Suprapubic skin (tissue), 4 donors: ENCODE measurements at regions not wholly inside any gene's neighbourhood (a gene's known extent, or its start where the extent isn't known, plus 50 kb on each side); places are given as distances from the start of the nearest gene placed in this dataset.

Experiments
- DNase-seq, 2 donors: peaks; one replicate each; pipeline ENCODE4 v3.0.0-alpha.2; 2019; ENCODE audit warnings: low spot score in 2 of 2
- H3K27ac ChIP-seq: fragments of 200-600 bp; sonication (generic); one replicate; pipeline ENCODE4 v1.5.1; 2019
- H3K27me3 ChIP-seq: fragments of 200-600 bp; sonication (generic); one replicate; pipeline ENCODE4 v1.5.1; 2019
- H3K36me3 ChIP-seq: fragments of 200-600 bp; sonication (generic); one replicate; pipeline ENCODE4 v1.5.1; 2019
- H3K4me1 ChIP-seq: fragments of 200-600 bp; sonication (generic); one replicate; pipeline ENCODE4 v1.5.1; 2019
- H3K4me3 ChIP-seq: fragments of 200-600 bp; sonication (generic); one replicate; pipeline ENCODE4 v1.5.1; 2019; ENCODE audit warnings: mild to moderate bottlenecking
- H3K9me3 ChIP-seq: fragments of 200-600 bp; sonication (generic); one replicate; pipeline ENCODE4 v1.5.1; 2019
- CTCF ChIP-seq, 2 donors: fragments of 200-600 bp in 1 of 2; fragments of 450-650 bp in 1 of 2; sonication (generic) in 1 of 2; IDR thresholded peaks; one replicate each; pipeline ENCODE4 v1.5.1; 2016 to 2019; ENCODE audit warnings: antibody characterized with exemption in 2 of 2, mild to moderate bottlenecking in 1 of 2, moderate library complexity in 1 of 2
- EP300 ChIP-seq: sonication (generic); formaldehyde crosslinking; IDR thresholded peaks from one replicate; pipeline ENCODE4 v1.6.1; 2017; ENCODE audit warnings: antibody characterized with exemption
- POLR2A ChIP-seq, 2 donors: fragments of 450-650 bp; IDR thresholded peaks; one replicate each; pipeline ENCODE4 v1.6.1; 2017; ENCODE audit warnings: antibody characterized with exemption in 2 of 2, mild to moderate bottlenecking in 2 of 2, moderate library complexity in 2 of 2
- POLR2AphosphoS5 ChIP-seq, 3 donors: sonication (generic); formaldehyde crosslinking; IDR thresholded peaks; one replicate each; pipeline ENCODE4 v1.6.1; 2017; ENCODE audit warnings: antibody characterized with exemption in 3 of 3
- WGBS: methylation state at CpG from one replicate; pipeline ENCODE4 v1.1.5; 2018; 5-methylcytosine and 5-hydroxymethylcytosine counted together

- Histone ChIP-seq H3K4me1 (peaks cover 4% of the 10 kb centered on the region), H3K9me3 (no peaks in the 10 kb centered on the region), H3K36me3 (no peaks in the 10 kb centered on the region), H3K27ac (no peak overlapping the region), H3K27me3 (no peaks in the 10 kb centered on the region), H3K4me3 (no peak overlapping the region)
- no peak for DNase-seq
- TF ChIP-seq CTCF (IDR thresholded peaks at IDR 0.05), result no peak
- no peak for TF ChIP-seq POLR2AphosphoS5 (IDR thresholded peaks at IDR 0.05)
- TF ChIP-seq POLR2A (IDR thresholded peaks at IDR 0.05), result no peak
- no peak for TF ChIP-seq EP300
- 31% methylated on average over 10 of the region's 10 CpGs for WGBS
Measured at GRCh38 chr18:46278481-46279465, 174.6 kb downstream of the HAUS1 start.

- 92% methylated on average over 6 of the region's 6 CpGs for WGBS
- H3K27ac ChIP-seq, result no peak overlapping the region
- H3K4me3 ChIP-seq, result no peak overlapping the region
- H3K27me3 ChIP-seq, result no peaks in the 10 kb centered on the region
- TF ChIP-seq POLR2A (IDR thresholded peaks at IDR 0.05) (no peak), EP300 (no peak), POLR2AphosphoS5 (IDR thresholded peaks at IDR 0.05) (no peak), CTCF (IDR thresholded peaks at IDR 0.05) (no peak)
- no peaks in the 10 kb centered on the region for H3K9me3 ChIP-seq
- no peaks in the 10 kb centered on the region for H3K36me3 ChIP-seq
- no peak for DNase-seq
- peaks cover 4% of the 10 kb centered on the region for H3K4me1 ChIP-seq
Measured at GRCh38 chr18:46279673-46280072, 175.5 kb downstream of the HAUS1 start.

DNA sequence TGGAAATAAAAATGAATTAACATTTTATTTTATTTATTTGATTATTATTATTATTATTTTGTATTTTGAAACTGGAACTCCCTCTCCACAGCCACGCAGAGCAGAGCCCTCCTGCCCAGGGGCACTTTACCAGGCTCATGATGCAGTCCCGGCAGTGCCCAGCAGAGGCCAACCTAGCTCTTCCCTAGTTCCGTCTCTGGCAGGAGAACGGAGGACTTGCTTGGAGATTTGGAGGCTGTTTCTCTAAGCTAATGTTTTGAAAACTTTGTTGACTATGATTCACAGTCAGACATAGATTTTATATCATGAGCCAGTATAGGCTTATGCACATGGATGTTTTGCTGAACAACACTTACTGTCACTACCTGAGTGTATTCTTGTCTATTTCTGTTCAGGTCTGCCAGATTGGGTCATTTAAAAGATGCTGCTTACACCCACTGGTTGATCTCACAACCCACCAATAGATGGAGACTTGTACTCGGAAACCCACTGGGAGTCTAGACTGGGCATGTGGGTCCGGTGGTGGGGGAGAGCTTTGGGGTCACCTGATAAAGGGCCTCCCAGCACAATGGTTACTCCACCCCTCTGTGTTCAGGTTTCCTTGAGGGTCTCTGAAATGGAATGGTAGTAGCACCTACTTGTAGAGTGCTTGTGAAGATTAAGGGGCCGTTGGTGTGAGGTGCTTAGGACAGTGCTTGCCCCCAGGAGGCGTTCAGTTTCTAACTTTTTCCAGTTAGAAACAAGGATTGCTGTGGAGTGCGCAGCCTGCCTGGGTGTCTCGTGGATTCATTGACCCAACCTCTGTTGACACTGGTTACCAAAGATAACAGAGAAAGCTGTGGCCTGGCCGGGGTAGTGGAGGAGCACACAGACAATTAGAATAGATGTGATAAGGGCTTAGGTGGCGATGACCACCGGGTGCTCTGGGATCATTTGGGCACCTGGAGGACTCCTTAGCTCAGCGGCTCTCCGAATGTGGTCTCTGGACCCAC, 177.3 kb downstream of the HAUS1 start:
- Histone ChIP-seq H3K36me3 (no peaks in the 10 kb centered on the region), H3K4me1 (peaks cover 4% of the 10 kb centered on the region), H3K9me3 (no peaks in the 10 kb centered on the region), H3K4me3 (no peak overlapping the region), H3K27me3 (no peaks in the 10 kb centered on the region), H3K27ac (no peak overlapping the region)
- no peak for DNase-seq
- 48% methylated on average over 13 of the region's 15 CpGs for WGBS
- TF ChIP-seq POLR2A (IDR thresholded peaks at IDR 0.05) (no peak), CTCF (IDR thresholded peaks at IDR 0.05) (peak; percentile 56 to 89)

DNA sequence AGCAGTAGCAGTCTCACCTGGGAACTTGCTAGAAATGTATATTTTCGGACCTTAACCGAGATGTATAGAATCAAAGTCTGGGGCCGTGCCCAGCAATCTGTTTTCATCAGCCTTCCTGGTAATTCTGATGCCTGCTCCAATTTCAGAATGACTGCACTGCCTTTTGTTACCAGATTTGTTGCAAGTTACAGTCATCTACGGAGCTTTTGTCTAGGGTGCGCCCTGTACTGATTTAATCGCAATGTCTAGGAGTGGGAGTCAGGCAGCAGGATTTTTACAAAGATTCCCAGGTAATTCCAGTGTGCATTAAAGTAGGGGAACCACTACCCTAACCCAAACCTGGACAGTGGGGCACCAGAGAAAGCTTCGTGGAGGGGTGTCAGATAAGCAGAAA, 178.0 kb downstream of the HAUS1 start:
- peaks cover 4% of the 10 kb centered on the region for H3K4me1 ChIP-seq
- H3K27ac ChIP-seq, result no peak overlapping the region
- no peaks in the 10 kb centered on the region for H3K36me3 ChIP-seq
- 92% methylated on average over 7 of the region's 7 CpGs for WGBS
- no peak for DNase-seq
- TF ChIP-seq POLR2A (IDR thresholded peaks at IDR 0.05), result no peak
- TF ChIP-seq EP300, result no peak
- no peak for TF ChIP-seq CTCF (IDR thresholded peaks at IDR 0.05)
- TF ChIP-seq POLR2AphosphoS5 (IDR thresholded peaks at IDR 0.05), result no peak
- H3K4me3 ChIP-seq, result no peak overlapping the region
- no peaks in the 10 kb centered on the region for H3K27me3 ChIP-seq
- no peaks in the 10 kb centered on the region for H3K9me3 ChIP-seq

- TF ChIP-seq EP300, result no peak
- no peak for TF ChIP-seq POLR2AphosphoS5 (IDR thresholded peaks at IDR 0.05)
- no peak for TF ChIP-seq CTCF (IDR thresholded peaks at IDR 0.05)
- 87% methylated on average over 7 of the region's 7 CpGs for WGBS
- H3K27ac ChIP-seq, result no peak overlapping the region
Measured at GRCh38 chr18:46282646-46283045, 178.5 kb downstream of the HAUS1 start.

More at GRCh38 chr18:46282646-46283045, 178.5 kb downstream of the HAUS1 start:
- DNase-seq, result no peak
- H3K4me1 ChIP-seq, result peaks cover 4% of the 10 kb centered on the region
- no peaks in the 10 kb centered on the region for H3K9me3 ChIP-seq
- H3K4me3 ChIP-seq, result no peak overlapping the region
- no peaks in the 10 kb centered on the region for H3K36me3 ChIP-seq
- no peaks in the 10 kb centered on the region for H3K27me3 ChIP-seq
